ENCODE measurements at regions not wholly inside any gene's neighbourhood (a gene's known extent, or its start where the extent isn't known, plus 50 kb on each side); places are given as distances from the start of the nearest gene placed in this dataset.

GRCh38 chr12:127670294-127670693 lies 596.7 kb upstream of the TMEM132C start:
- no peak for DNase-seq (ENCODE audit: low read depth)

DNA sequence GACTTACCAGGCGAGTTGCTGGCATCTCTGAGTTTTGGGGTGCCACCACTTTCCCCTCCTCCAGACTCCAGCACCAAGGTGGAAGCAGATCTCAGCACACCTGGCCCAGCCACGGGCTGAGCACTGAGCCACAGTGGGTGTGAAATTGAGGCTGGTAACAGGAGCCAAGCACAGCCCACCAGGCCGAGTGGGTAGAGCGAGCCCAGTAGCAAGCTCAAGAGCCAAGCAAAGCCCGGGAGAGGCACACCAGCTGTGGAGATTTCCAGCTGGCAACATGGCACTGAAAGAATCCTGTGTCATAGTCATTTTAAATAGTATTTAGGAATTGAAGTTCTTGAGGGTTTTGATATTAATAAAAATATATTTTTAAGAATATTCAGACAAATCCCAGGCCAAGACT lies 596.2 kb upstream of the TMEM132C start:
- DNase-seq (ENCODE audit: low read depth): no peak

DNA sequence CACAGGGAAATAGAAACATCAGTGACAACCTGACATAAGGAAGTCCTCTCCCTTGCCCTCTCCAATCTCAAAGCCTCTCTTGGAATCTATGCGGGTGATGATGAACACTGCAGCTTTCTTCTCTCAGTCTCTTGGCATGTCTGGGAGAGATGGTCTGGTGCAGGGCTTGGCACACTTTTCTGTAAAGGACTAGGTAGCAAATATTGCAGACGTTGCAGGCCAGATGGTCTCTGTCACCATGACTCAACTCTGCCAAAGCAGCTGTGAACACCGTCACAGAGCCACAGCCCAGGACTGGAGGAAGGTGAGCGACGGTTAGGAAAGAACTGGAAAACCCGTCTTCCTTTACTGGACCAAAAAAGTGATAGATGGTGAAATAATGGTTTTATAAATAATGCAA lies 591.0 kb upstream of the TMEM132C start:
- no peak for DNase-seq (ENCODE audit: low read depth)

GRCh38 chr12:127677537-127678131 lies 589.3 kb upstream of the TMEM132C start:
- DNase-seq (ENCODE audit: low read depth): peak; percentile 10

DNA sequence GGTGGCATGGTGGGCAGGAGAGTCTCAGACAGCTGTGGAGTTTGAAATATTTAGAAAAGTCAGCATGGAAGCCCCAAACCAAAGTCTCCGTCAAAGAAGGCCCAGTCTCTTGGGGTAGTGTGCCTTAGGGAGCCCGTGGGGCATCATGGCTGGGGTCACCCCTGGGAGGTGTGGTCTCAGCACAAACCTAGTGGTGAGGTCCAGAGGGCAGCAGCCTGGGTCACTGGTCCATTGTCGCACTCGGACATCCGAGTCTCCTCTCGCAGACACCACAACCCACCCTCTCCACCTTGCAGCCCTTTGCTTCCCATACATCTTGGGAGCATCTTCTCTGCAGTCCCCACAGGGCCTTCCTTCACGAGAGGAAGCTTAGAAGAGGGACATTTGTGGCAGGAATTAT lies 588.0 kb upstream of the TMEM132C start:
- DNase-seq (ENCODE audit: low read depth): no peak

GRCh38 chr12:127680516-127680915 lies 586.5 kb upstream of the TMEM132C start:
- no peak for DNase-seq (ENCODE audit: low read depth)

DNA sequence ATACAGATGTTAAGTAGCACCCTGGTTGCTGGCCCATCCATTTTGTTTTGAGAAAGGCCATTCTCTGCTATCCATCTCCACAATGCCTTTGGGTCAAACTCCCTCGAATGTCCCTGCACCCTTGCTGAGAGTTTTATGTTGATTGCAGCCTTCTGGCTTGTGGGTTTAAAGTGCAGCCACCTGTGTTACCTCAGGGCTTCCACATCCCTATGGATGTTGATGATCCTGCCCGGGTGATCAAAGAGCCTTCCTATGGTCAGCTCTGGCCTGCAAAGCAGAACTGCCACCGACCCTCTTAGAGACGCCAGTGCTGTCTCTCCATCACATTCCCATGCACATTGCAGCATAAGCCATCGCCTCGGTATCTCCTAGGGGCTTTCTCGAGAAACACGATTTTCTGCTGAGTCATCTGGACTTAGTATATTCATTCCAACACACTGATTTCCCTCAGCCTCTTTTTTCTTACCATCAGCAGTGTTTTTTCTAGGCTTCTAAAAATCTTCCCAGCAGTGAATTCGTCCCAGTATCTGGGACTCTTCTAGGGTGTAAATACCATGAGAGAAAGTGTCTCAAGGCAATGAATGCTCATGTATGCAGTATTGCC lies 585.7 kb upstream of the TMEM132C start:
- no peak for DNase-seq (ENCODE audit: low read depth)

- no peak for DNase-seq (ENCODE audit: low read depth)
Measured at GRCh38 chr12:127685491-127685890, 581.5 kb upstream of the TMEM132C start.

- no peak for DNase-seq (ENCODE audit: low read depth)
Measured at GRCh38 chr12:127685931-127686330, 581.0 kb upstream of the TMEM132C start.

- DNase-seq (ENCODE audit: low read depth): no peak
Measured at GRCh38 chr12:127687181-127687580, 579.8 kb upstream of the TMEM132C start.

DNA sequence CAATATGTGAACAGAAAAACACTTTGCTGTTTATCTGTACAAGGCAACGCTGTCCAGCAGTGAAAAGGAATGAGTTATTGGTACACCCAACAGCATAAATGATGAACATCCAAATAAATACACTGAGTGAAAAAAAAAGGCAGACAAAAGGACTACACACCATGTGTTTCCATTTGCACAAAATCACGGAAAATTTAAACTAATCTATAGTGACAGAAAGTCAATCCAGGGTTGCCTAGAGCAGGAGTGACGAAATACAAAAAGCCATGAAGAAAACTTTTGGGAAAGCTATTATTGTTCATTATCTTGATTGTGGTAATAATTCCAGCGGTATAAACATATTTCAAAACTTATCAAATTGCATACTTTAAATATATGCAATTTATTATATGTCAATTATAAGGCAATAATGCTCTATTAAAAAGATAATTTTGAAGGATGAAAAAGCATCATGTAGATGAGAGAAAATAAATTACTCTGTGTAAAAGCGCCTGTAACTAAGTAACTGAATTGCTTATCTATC lies 578.0 kb upstream of the TMEM132C start:
- DNase-seq (ENCODE audit: low read depth): no peak

DNA sequence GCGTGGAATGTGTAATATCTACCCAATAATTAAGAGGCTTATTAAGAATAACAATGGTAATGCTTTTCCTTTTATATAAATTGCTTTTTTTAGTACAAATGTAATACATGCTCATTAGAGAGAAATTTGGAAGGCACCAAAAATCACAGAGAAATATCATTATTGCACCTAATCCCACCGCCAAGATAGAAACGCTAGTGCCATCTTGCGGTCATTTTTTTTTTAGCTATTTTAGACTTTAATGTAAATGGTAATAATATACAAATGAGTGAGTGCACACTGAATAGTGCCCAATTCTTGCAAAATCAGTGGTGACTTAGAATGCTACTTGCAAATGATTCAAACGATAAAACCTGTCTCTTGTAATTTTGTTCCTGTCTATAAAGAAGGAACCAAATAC lies 576.8 kb upstream of the TMEM132C start:
- DNase-seq (ENCODE audit: low read depth): no peak

DNA sequence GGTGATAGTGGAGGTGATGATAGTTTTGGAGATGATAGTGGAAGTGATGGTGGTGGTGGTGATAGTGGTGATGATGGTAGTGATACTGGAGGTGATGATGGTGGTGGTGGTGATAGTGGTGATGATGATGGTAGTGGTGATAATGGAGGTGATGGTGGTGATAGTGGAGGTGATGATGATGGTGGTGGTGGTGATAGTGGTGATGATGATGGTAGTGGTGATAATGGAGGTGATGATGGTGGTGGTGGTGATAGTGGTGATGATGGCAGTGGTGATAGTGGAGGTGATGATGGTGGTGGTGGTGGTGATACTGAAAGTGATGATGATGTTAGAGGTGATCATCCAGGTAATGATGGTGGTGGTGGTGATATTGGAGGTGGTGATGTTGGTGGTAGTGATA lies 570.0 kb upstream of the TMEM132C start:
- DNase-seq (ENCODE audit: low read depth): no peak

DNA sequence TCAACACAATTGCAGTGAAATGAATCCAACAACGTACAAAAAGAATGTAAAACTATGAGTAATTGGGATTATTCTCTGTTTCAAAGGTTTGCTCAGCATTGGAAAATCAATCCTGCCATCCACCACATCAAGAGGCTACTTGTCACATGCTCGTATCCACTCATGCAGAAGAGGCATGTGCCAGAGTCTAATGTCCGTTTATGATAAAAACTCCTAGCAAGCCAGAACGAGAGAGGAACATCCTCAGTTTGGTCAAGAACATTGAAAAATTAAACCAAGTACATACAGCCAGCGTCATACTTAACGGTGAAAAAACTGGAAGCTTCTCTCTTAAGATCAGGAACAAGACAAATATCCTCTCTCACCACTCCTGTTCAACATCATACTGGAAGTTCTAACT lies 563.9 kb upstream of the TMEM132C start:
- no peak for DNase-seq (ENCODE audit: low read depth)

- DNase-seq (ENCODE audit: low read depth): no peak
Measured at GRCh38 chr12:127711108-127711507, 555.9 kb upstream of the TMEM132C start.

DNA sequence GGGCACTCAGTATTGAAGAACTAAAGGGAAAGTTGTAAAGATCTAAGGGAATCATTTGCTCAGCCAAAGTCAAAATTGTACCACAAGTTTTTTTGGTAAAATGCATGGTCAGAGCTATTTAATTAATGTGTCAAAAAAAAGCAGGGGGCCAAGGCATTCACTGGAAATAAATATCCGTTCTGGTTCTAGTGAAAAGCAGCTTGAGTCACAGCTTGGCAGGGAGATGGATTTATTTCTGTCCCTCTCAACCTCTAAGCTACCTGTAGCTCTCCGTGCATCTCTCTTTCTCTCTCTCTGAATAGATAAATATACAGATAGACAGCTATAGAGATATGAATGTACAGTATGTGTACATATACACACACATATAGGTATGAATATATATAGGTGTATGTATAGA lies 554.4 kb upstream of the TMEM132C start:
- DNase-seq (ENCODE audit: low read depth): no peak

DNA sequence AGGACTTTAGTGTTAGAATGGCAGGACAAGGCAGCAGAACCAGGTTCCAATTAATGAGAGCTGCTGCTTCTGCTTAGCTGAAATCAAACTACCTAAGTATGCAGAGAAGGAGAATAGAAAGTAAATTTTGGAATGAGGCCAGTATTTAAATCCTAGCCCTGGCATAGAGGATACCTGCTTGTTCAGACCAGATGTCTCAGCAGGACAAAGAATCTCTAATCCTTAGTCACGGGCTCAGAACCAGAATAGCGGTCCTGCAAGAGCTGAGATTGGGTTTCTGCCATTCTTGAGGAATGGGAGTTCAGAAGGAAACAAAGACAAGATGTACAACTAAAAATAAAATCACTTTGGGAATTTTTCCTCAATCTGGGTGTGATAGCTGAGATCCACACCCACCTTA lies 550.8 kb upstream of the TMEM132C start:
- DNase-seq (ENCODE audit: low read depth): no peak

DNA sequence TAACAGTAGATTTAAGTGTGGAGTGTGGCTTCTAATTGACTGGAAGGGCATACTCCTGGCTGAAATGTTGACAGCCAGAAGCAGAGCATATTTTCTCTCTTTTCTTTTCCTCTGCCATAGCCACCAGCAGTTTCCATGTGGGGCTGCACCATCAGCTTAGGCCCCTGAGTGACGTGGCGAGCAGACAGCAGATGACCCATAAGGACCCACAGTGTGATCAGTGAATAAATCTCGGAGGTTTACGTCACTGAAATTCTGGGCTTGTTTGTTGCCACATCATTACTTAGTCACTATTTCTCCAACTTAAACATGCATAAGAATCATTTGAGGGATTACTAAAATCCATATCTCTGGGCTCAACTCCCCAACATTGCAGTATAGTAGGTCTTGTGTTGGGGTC lies 549.7 kb upstream of the TMEM132C start:
- no peak for DNase-seq (ENCODE audit: low read depth)

GRCh38 chr12:127720334-127720733 lies 546.6 kb upstream of the TMEM132C start:
- no peak for DNase-seq (ENCODE audit: low read depth)

DNA sequence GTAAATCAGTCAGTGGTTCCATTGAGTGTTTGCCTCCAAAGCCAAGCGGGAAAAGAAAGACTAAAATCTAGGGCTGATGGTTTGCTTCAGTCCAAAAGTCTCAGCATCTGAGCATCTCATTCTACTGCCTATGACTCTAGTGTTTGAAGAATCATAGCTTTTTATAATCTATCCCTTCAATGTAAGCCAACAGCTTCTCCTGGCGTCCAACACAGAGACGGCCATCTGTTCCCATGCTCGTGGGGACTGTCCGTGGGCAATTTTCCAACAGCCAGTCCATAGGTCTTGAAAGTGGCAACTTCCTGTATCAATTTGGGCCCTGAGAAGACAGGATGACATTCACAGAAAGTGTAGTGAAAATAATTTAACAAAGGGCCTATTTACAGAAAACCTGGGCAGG lies 544.4 kb upstream of the TMEM132C start:
- no peak for DNase-seq (ENCODE audit: low read depth)

GRCh38 chr12:127723251-127723650 lies 543.7 kb upstream of the TMEM132C start:
- no peak for DNase-seq (ENCODE audit: low read depth)

DNA sequence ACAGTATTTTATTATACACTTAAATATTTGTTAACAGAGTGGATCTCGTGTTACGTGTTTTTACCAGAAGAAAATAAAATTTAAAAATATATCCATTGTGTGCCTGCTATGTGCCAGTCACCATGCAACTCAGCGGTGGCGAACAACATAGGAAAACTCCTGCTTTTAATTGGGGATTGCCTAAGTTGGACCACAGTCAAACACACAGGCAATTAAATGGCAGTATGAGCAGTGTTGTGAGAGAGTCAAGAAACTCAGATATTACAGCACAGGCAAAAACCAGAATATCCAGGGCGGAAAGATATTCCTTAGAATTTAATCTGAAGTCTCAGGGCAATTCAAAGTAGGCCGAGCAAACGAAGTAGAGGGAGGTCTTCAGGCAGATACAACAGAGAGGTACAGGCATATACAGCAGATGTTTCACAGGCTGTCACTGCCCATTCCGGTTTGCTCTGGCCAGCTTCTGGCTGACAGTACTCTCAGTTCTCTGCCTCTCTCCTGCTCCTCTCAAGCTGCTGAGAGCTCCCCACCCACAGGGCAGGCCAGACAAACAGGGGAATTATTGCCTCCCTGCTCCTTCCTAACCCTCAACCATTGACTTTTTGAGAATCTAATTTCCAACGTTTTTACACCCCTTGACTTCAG lies 540.2 kb upstream of the TMEM132C start:
- DNase-seq (ENCODE audit: low read depth): no peak

- DNase-seq (ENCODE audit: low read depth): no peak
Measured at GRCh38 chr12:127728285-127728684, 538.7 kb upstream of the TMEM132C start.

- DNase-seq (ENCODE audit: low read depth): no peak
Measured at GRCh38 chr12:127728729-127729128, 538.2 kb upstream of the TMEM132C start.
